HG03342 (cell line): ENCODE measurements at regions not wholly inside any gene's neighbourhood (a gene's known extent, or its start where the extent isn't known, plus 50 kb on each side); places are given as distances from the start of the nearest gene placed in this dataset.
"Not testable (repeated sequence)": the region's sequence is repeated elsewhere in the genome, so short reads cannot be mapped to it uniquely, and the experiment has no call there.

ENCODE experiments used
- ATAC-seq: cut with Tn5 transposase; IDR thresholded peaks from one replicate; pipeline ENCODE4 v1.9.1; 2021; ENCODE audit warnings: mild to moderate bottlenecking, moderate library complexity; ENCODE audit not compliant: unreplicated experiment

DNA sequence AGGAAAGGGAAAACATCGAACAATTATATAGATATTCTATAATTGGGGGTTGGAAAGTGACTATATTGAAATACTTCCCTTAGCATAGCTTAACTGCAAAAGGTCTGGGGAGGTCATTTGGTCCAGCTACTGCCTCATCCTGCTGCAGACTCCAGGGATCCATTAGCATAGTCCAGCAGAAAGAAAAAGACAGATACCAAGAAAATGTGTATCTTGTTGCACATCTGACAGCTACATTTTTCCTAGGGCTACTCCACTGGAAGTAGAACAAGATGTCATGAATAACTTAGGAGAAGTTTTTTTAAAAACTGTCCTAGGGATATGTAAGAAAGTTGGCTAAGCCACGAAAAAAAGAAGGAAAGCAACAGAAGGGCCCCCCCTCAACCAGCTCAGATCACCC, 92.9 kb upstream of the SLC30A5 start:
- ATAC-seq: no peak

GRCh38 chr5:69001627-69002026, 92.2 kb upstream of the SLC30A5 start:
- ATAC-seq: no peak

GRCh38 chr5:69004127-69004526, 89.7 kb upstream of the SLC30A5 start:
- no peak for ATAC-seq

- no peak for ATAC-seq
These were observed 89.1 kb upstream of the SLC30A5 start for GRCh38 chr5:69004676-69005075.

- no peak for ATAC-seq
These were observed 87.8 kb upstream of the SLC30A5 start for GRCh38 chr5:69006030-69006429.

GRCh38 chr5:69007163-69007562, 86.7 kb upstream of the SLC30A5 start:
- no peak for ATAC-seq

DNA sequence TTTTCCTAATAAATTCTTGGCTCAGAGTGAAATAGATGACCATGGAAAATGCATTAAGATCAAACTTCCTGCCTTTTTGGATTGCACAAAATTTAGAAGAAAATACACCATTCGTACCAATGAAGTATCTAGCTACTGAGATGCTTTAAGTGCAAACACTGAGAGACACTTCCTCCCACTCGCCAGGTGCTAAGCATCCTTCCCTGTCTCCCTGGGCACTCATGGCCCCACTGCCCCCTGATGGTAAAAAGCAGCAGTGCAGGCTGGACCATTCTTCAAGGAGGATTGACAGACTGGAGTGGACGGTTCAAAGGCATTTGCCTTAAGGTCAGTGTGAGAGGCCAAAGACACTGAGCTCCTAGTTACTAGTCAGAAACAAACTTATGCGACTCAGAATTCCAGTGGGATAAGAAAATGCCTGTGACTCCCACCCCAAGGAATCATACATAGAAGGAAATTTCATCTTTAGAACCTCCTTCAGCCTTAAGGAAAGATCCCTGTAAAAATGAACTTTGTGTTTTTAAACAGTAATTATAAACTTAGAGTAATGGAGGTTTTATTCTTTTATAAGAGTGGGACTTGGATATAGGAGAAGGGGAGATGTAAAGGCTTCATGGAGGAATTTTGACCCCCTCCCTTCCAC, 86.0 kb upstream of the SLC30A5 start:
- ATAC-seq: peak; percentile 85

GRCh38 chr5:69010476-69010875, 83.3 kb upstream of the SLC30A5 start:
- no peak for ATAC-seq

DNA sequence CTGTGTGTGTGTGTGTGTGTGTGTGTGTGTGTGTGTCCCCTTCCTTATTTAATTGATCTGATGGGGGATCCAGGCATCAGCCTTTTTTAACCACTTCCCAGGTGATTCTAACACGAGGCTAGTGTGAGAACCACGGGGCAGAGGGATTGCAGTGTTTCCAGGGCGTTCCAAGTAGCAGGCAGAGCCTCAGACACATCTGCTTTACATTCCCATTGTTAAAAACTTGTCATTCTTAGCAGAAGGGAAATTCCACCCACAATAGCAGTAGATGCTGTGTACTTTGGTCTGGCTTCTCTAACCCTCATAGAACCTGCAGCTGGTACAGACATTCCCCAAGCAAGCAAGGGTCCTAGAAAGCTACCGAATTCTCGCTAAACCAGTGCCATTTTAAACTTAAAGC, 81.9 kb upstream of the SLC30A5 start:
- no peak for ATAC-seq

DNA sequence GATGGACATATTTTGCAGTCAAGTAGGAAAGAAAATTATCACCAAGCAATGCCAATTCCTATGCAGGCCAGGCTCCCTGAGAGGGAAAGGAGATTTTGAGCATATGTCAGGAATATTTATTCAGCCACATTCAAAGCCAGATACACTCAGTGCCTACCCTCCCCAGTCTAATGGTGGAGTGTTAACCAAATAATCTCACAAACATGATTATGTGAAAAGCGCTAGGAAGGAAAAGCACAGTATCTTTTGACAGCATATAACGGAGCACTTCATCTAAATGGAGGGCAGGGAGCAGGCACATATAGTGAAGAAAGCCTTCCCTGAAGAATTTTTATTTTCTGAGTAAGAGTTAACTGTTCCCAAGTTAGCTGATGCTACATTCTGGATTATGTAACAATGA, 80.3 kb upstream of the SLC30A5 start:
- ATAC-seq: no peak

GRCh38 chr5:69014007-69014406, 79.8 kb upstream of the SLC30A5 start:
- not testable (repeated sequence) for ATAC-seq

DNA sequence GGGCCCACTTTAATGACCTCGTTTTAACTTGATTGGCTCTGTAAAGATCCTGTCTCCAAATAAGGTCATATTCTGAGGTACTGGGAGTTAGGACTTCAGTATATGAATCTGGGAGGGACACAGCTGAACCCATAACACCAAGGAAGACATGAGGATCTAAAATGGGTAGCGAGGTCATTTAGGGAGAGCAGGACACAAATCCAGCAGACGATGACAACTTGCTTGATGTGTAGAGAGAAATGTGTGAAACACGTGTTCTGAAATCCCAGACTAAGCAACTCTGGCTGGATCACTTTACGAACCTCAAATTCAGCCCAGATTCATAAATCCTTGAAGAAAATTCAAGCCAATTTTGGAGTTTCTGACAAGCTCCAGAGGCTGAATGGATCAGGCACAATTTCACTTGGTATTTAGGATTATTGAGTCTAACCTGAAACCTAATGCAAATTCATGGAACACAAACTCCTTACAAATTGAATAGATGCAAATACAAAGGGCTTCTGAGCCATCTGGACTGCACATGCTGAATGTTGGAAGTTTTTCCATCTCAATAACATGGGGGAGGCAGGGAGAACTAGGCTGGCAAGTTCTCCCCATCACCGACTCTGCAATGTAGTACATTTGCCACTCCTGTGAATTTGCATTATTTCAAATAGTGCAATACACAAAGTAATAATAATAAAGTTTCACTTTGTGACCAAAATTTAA, 74.0 kb upstream of the SLC30A5 start:
- no peak for ATAC-seq

DNA sequence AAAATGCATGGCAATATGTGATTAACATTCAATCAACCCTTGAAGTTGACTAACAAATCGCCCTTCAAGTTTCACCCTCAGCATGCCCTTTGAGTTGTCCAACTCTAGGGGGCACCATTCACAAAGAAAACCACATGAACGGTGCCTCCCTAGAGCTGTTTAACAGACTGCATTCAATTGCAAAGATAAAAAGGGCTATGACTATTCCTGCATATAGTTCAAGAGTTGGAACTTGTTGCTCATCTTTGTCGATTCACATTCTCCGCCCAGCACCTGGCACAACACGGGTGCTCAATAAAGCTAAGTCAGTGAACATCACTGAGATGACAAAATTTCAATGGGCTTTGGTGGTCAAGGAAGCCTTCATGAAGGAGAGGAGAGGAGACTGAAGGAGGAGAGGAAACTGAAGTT, 69.6 kb upstream of the SLC30A5 start:
- ATAC-seq: no peak

DNA sequence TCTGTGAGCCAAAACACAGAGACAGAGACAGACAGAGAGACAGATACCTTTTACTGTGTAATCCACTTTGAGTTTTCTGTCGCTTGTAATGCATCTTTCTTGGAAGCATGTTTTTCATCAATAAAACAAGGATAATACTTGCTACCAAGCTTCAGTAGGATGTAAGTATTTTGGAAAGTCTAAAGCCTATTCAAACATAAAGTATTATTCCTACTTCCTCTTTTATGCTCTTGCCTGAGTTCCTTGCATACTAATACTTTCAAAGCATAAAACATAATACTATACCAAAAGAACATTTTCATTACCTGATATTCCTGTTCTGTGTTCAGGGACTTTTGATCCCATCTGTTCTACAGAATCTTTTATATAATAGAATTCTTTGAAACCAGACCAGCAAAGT, 64.5 kb upstream of the SLC30A5 start:
- ATAC-seq: no peak

GRCh38 chr5:69030358-69031062, 63.3 kb upstream of the SLC30A5 start:
- ATAC-seq: no peak

- ATAC-seq: no peak
These were observed 61.8 kb upstream of the SLC30A5 start for GRCh38 chr5:69032009-69032408.

- no peak for ATAC-seq
These were observed 60.1 kb upstream of the SLC30A5 start for GRCh38 chr5:69033690-69034089.

- ATAC-seq: no peak
These were observed 58.9 kb upstream of the SLC30A5 start for GRCh38 chr5:69034898-69035297.

DNA sequence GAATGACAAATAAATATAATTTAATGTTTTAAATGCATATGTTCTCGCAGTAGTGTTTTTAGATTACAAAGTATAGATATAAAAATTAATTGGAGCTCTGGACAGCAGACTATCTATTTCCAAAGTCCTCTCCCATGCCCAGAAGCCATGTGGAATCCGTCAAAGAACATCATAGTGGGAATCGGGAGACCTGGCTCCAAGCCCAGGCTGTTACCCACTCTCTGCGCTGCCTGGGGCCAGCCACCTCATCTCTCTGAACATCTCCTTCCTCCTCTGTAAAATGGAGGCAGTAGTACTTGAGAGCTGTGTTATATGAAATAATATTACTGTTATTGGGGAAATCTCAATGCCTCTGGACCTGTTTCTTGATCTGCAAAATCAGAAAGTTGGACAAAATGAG, 58.1 kb upstream of the SLC30A5 start:
- ATAC-seq: no peak

- ATAC-seq: no peak
These were observed 55.3 kb upstream of the SLC30A5 start for GRCh38 chr5:69038539-69038938.

DNA sequence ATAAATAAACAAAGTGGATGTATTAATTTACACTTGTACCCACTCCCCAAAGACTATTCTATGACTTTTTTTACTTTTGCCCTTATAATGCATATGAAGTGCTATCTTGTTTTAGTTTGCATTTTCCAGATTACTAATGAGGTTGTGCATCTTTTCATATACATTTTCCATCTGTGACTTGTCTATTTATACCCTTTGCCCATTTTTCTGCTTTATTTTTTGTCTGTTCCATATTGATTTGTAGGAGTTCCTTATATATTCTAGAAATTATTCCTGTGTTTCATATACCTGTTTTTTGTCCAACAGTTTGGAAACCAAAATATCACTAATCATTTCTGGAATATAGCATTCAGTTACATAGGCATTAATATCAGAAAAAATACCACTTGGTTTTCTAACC, 54.0 kb upstream of the SLC30A5 start:
- ATAC-seq: no peak

DNA sequence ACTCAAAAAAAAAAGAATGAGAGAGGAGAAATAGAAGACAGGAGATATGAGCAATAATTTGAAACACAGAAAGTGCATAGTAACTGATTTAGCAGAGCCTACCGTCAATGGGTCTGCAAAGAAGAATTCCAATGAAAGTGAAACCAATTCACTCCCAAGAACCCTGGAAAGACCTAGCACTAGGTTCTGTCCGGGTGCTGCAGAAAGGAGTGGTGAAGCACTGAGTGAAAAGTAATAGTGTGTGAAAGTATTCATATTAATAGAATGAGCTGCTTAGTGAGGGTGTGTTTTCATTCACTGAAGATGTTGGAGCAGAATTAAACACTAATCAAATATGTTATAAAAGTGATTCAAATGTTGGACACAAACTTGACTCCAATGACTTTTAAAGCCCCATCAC, 51.3 kb upstream of the SLC30A5 start:
- peak; percentile 35 for ATAC-seq
